ENCODE measurements at regions not wholly inside any gene's neighbourhood (a gene's known extent, or its start where the extent isn't known, plus 50 kb on each side); places are given as distances from the start of the nearest gene placed in this dataset.
A peak's percentile ranks its signal among the peaks of the same experiment; 100 is the strongest.
"Not testable (repeated sequence)": the region's sequence is repeated elsewhere in the genome, so short reads cannot be mapped to it uniquely, and the experiment has no call there.

GRCh38 chr12:27164330-27165040 is 79.6 kb upstream of the STK38L start:
- H3K27me3 ChIP-seq: no peaks in the 10 kb centered on the region
- no peaks in the 10 kb centered on the region for H3K9me3 ChIP-seq
- H3K27ac ChIP-seq: peak overlapping the region in 2 of 4 donors; percentile 12 to 23
- H3K4me3 ChIP-seq: no peak overlapping the region
- no peak for DNase-seq
- TF ChIP-seq EP300 (IDR thresholded peaks at IDR 0.05; ENCODE audit: low read depth): no peak
- TF ChIP-seq CTCF (IDR thresholded peaks at IDR 0.05): no peak
- TF ChIP-seq POLR2AphosphoS5 (IDR thresholded peaks at IDR 0.05): no peak
- no peaks in the 10 kb centered on the region for H3K36me3 ChIP-seq
- 85 to 87% methylated on average over 2 of the region's 2 CpGs for WGBS, 2 donors (ENCODE audit: low coverage in 1 of 2)
- in situ Hi-C loops (cut with MboI; ENCODE audit: low pct_ligation_motif_present in 1 of 4, low pct_unique_long_range_greater_than_20kb in 1 of 4, low sequenced_read_pairs in 3 of 4) (no loop called here), intact Hi-C loops (cut with DNase I; ENCODE audit: low total_unique reads) (no loop called here)
- no peaks in the 10 kb centered on the region for H3K4me1 ChIP-seq

DNA sequence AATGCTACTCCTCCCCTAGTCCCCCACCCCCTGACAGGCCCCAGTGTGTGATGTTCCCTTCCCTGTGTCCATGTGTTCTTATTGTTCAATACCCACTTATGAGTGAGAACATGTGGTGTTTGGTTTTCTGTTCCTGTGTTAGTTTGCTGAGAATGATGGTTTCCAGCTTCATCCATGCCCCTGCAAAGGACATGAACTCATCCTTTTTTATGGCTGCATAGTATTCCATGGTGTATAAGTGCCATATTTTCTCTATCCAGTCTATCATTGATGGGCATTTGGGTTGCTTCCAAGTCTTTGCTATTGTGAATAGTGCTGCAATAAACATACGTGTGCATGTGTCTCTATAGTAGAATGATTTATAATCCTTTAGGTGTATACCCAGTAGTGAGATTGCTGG is 78.1 kb upstream of the STK38L start:
- DNase-seq; in situ Hi-C loops (cut with MboI; ENCODE audit: low pct_ligation_motif_present in 1 of 4, low pct_unique_long_range_greater_than_20kb in 1 of 4, low sequenced_read_pairs in 3 of 4); H3K4me1 ChIP-seq; intact Hi-C loops (cut with DNase I; ENCODE audit: low total_unique reads); H3K27ac ChIP-seq; H3K36me3 ChIP-seq; H3K9me3 ChIP-seq; H3K27me3 ChIP-seq; H3K4me3 ChIP-seq: not testable (repeated sequence)
- 44 to 68% methylated on average over 1 of the region's 1 CpG for WGBS, 2 donors (ENCODE audit: low coverage in 1 of 2)

DNA sequence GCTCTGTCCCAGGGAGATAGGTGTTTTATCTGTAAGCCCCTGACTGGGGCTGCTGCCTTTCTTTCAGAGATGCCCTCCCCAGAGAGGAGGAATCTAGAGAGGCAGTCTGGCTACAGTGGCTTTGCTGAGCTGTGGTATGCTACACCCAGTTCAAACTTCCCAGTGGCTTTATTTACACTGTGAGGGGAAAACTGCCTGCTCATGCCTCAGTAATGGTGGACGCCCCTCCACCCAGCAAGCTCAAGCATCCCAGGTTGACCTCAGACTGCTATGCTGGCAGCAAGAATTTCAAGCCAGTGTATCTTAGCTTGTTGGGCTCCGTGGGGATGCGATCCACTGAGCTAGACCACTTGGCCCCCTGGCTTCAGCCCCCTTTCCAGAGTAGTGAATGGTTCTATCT is 72.6 kb upstream of the STK38L start:
- H3K4me3 ChIP-seq; H3K4me1 ChIP-seq; DNase-seq; H3K9me3 ChIP-seq; H3K36me3 ChIP-seq; H3K27me3 ChIP-seq; intact Hi-C loops (cut with DNase I; ENCODE audit: low total_unique reads); in situ Hi-C loops (cut with MboI; ENCODE audit: low pct_ligation_motif_present in 1 of 4, low pct_unique_long_range_greater_than_20kb in 1 of 4, low sequenced_read_pairs in 3 of 4); H3K27ac ChIP-seq: not testable (repeated sequence)
- 82 to 92% methylated on average over 2 to 3 of the region's 3 CpGs for WGBS, 2 donors (ENCODE audit: low coverage in 1 of 2)

DNA sequence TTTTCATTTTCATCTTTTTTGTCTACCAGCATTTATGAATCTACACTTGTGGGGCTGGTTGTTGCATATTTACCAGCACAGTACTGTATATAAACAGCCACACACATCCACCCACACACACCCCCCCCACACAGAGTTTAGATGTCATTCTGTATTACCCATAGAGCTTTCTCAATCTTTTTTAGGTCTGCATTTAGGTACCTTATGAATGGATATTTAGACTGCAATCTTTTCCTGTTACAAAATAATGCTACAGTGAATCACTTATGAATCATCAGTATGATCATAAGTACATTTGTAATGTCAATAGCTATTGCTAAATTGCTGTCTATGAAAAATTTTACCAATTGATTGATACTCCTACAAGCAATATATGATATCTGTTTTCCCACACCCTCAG is 67.3 kb upstream of the STK38L start:
- TF ChIP-seq EP300 (IDR thresholded peaks at IDR 0.05; ENCODE audit: low read depth) (no peak), CTCF (IDR thresholded peaks at IDR 0.05) (no peak), POLR2A (IDR thresholded peaks at IDR 0.05) (no peak), POLR2AphosphoS5 (IDR thresholded peaks at IDR 0.05) (no peak)
- DNase-seq: no peak
- intact Hi-C loops (cut with DNase I; ENCODE audit: low total_unique reads): no loop called here
- Histone ChIP-seq H3K27ac (no peak overlapping the region), H3K4me1 (peaks cover 0 to 25% (median 7%) of the 10 kb centered on the region in 4 donors), H3K36me3 (no peaks in the 10 kb centered on the region), H3K9me3 (no peaks in the 10 kb centered on the region), H3K27me3 (no peaks in the 10 kb centered on the region), H3K4me3 (no peak overlapping the region)
- in situ Hi-C loops (cut with MboI; ENCODE audit: low pct_ligation_motif_present in 1 of 4, low pct_unique_long_range_greater_than_20kb in 1 of 4, low sequenced_read_pairs in 3 of 4): no loop called here

DNA sequence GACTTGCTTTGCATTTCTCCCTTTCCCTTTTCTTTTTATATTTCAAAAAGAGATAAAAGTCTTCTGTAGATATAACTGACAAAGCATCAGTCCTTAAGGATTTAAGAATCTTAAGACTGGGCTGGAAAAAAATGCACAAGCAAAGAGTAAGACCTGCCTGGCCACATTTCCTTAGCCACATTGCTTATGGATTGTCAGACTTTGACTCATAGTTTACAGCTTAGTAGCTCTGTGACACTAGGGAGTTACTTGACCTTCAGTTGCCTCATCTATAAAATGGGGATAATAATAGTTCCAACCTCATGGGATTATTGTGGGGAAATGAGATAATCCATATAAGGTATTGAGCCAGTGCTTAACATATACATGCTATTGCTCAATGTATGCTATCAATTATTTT is 66.4 kb upstream of the STK38L start:
- Histone ChIP-seq H3K36me3 (no peaks in the 10 kb centered on the region), H3K27me3 (no peaks in the 10 kb centered on the region), H3K4me1 (peaks cover 0 to 25% (median 7%) of the 10 kb centered on the region in 4 donors), H3K9me3 (no peaks in the 10 kb centered on the region), H3K27ac (peak overlapping the region in 2 of 4 donors; percentile 73 to 80), H3K4me3 (no peak overlapping the region)
- TF ChIP-seq CTCF (IDR thresholded peaks at IDR 0.05) (no peak), EP300 (IDR thresholded peaks at IDR 0.05; ENCODE audit: low read depth) (no peak), POLR2A (IDR thresholded peaks at IDR 0.05) (no peak), POLR2AphosphoS5 (IDR thresholded peaks at IDR 0.05) (no peak)
- DNase-seq: no peak
- in situ Hi-C loops (cut with MboI; ENCODE audit: low pct_ligation_motif_present in 1 of 4, low pct_unique_long_range_greater_than_20kb in 1 of 4, low sequenced_read_pairs in 3 of 4): no loop called here
- intact Hi-C loops (cut with DNase I; ENCODE audit: low total_unique reads): no loop called here

All from transverse colon (tissue), 4 donors.